Activated CD4-positive, alpha-beta T cell treated with anti-CD3 and anti-CD28 coated beads for 36 hours (primary cell): ENCODE measurements at regions not wholly inside any gene's neighbourhood (a gene's known extent, or its start where the extent isn't known, plus 50 kb on each side); places are given as distances from the start of the nearest gene placed in this dataset.

Experiments
- ATAC-seq: fragments of 200-7000 bp; cut with Tn5 transposase; one replicate; pipeline ENCODE4 v1.10.0; 2021; ENCODE audit warnings: mild to moderate bottlenecking, moderate library complexity
- CTCF ChIA-PET: fragments of 350-600 bp; sonication (Branson Sonifier 250); formaldehyde crosslinking; loops from one replicate; lab custom pipeline; 2021; ENCODE audit warnings: antibody characterized with exemption; lab: Charles Lee
- POLR2A ChIA-PET: fragments of 350-600 bp; sonication (Branson Sonifier 250); formaldehyde crosslinking; loops from one replicate; lab custom pipeline; 2021; ENCODE audit warnings: antibody characterized with exemption, inconsistent platforms; lab: Charles Lee
- DNase-seq: peaks from one replicate; pipeline ENCODE4 v3.0.0-alpha.2; 2020
- H3K27ac Mint-ChIP-seq: one replicate; pipeline ENCODE4 v1.8.0; 2021; ENCODE audit warnings: mixed read lengths
- H3K27me3 Mint-ChIP-seq: one replicate; pipeline ENCODE4 v1.8.0; 2021; ENCODE audit warnings: mixed read lengths
- H3K36me3 Mint-ChIP-seq: one replicate; pipeline ENCODE4 v1.8.0; 2021; ENCODE audit warnings: low read depth, mixed read lengths
- H3K4me1 Mint-ChIP-seq: one replicate; pipeline ENCODE4 v1.8.0; 2021; ENCODE audit warnings: mixed read lengths
- H3K4me3 Mint-ChIP-seq: one replicate; pipeline ENCODE4 v1.8.0; 2021; ENCODE audit warnings: mild to moderate bottlenecking, moderate library complexity, mixed read lengths
- H3K9me3 Mint-ChIP-seq: one replicate; pipeline ENCODE4 v1.8.0; 2021; ENCODE audit warnings: low read depth, mixed read lengths
- intact Hi-C, 2 experiments: fragments of 100-400 bp; cut with DNase I in 1 of 2; cut with micrococcal nuclease in 1 of 2; formaldehyde crosslinking; loops; one replicate each; pipeline versions ENCODE4 v1.14.2 to v1.15.1; 2022 to 2024; cut with DNase I, micrococcal nuclease

DNA sequence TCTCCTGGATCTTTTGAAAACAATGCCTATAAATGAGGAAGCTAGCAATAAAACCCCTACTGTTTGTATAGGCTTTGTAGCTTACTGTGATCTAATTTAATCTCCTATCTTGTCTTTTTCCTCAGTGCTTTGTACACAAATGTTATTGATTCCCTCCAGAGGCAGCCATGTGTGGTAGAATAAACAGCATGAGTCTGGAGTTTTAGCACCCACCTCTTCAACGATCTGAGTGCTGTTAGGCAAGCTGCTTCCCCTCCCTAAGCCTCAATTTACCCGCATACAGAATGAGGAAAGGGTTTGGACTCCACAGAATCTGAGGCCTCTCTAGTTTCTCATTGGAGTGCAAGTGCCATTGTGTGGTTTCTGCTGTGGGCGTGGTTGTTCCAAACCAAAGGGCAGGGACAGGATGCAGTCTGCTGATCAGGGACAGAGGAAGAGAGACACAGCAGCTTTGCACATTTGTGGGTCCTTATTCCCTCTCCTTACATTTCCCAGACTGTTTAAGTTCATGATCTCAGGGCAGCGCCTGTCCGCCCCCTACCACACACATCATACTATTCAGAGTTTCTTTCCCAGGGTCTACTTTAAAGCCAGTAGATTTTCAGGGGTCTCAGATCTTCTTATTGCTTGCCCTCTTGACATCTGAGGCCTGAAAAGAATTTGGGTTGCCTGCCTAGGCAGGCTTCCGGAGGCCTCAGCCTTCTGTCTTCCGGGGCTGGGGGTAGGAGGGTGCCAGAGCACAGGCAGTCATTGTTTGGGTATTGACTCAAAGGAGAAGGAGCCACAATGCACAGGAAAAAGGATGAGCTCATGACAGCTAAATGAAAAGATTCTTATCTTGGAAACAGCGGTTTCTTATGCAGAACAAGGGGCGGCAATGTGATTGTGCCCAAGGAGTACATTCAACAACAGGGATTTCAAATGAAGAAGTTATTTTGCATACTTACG, 114.9 kb upstream of the TEX13D start:
- ChIA-PET CTCF (interaction anchor here (0.5 to 2.4 kb wide), 6 partner anchors 10 to 257 kb away, joined by 3 to 14 read pairs (median 4); partner anchors contain the start of gene SH2D1A), POLR2A (interaction anchor here (0.7 to 1.3 kb wide), 3 partner anchors 21 to 176 kb away, joined by 4 to 7 read pairs (median 5); no protein-coding TSS in a partner anchor)
- peak overlapping the region; percentile 96 for H3K27ac Mint-ChIP-seq
- intact Hi-C loops = loop anchor here (1.0 to 5.0 kb wide), 11 partner anchors 15 to 515 kb away; partner anchors contain the start of gene SH2D1A (in 1 of the 2)
- no peaks in the 10 kb centered on the region for H3K36me3 Mint-ChIP-seq
- peak; percentile 79 for DNase-seq
- peak; percentile 92 for ATAC-seq
- no peaks in the 10 kb centered on the region for H3K9me3 Mint-ChIP-seq
- H3K4me1 Mint-ChIP-seq = peaks cover 85% of the 10 kb centered on the region
- peak overlapping the region; percentile 71 for H3K4me3 Mint-ChIP-seq
- no peaks in the 10 kb centered on the region for H3K27me3 Mint-ChIP-seq

- intact Hi-C loops = no loop called here
- ChIA-PET POLR2A (no interaction called here), CTCF (interaction anchor here (0.9 to 1.4 kb wide), 4 partner anchors 9 to 83 kb away, joined by 3 to 4 read pairs (median 3); no protein-coding TSS in a partner anchor)
- no peaks in the 10 kb centered on the region for H3K27me3 Mint-ChIP-seq
- peak overlapping the region; percentile 9 for H3K4me3 Mint-ChIP-seq
- H3K27ac Mint-ChIP-seq = peak overlapping the region; percentile 44
- DNase-seq = peak; percentile 53
- H3K36me3 Mint-ChIP-seq = no peaks in the 10 kb centered on the region
- H3K4me1 Mint-ChIP-seq = peaks cover 62% of the 10 kb centered on the region
- peak; percentile 67 for ATAC-seq
- H3K9me3 Mint-ChIP-seq = no peaks in the 10 kb centered on the region
Measured at GRCh38 chrX:124223524-124223923, 108.9 kb upstream of the TEX13D start.

DNA sequence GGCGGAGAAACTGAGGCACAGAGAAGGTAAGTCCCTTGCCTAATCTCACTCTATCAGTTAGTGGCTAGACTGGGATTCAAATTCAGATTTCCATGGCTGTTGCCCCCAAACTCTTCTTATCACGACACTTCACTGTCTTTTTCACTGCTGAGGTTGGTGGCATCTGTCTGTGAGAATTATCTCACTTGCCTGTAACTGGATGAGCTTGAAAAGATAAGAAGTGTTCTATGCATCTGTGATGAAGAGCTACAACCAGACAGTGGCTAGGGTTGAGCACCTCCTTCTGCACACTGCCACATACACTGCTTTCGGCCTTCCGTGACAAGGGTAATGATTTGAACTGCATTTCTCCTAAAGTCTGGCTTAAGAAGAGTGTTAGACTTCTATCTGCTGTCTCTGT, 107.9 kb upstream of the TEX13D start:
- POLR2A ChIA-PET = no interaction called here
- intact Hi-C loops = no loop called here
- H3K27ac Mint-ChIP-seq = no peak overlapping the region

GRCh38 chrX:124226129-124226528, 106.3 kb upstream of the TEX13D start:
- H3K4me1 Mint-ChIP-seq = peaks cover 40% of the 10 kb centered on the region
- ChIA-PET CTCF (no interaction called here), POLR2A (no interaction called here)
- H3K4me3 Mint-ChIP-seq = no peak overlapping the region
- H3K27ac Mint-ChIP-seq = no peak overlapping the region
- H3K36me3 Mint-ChIP-seq = no peaks in the 10 kb centered on the region
- intact Hi-C loops = no loop called here
- ATAC-seq (peak; percentile 45), DNase-seq (no peak)
- H3K9me3 Mint-ChIP-seq = no peaks in the 10 kb centered on the region
- H3K27me3 Mint-ChIP-seq = no peaks in the 10 kb centered on the region

More for the DNA sequence above, 107.9 kb upstream of the TEX13D start:
- Mint-ChIP-seq H3K27me3 (no peaks in the 10 kb centered on the region), H3K36me3 (no peaks in the 10 kb centered on the region), H3K9me3 (no peaks in the 10 kb centered on the region), H3K4me3 (no peak overlapping the region), H3K4me1 (peaks cover 52% of the 10 kb centered on the region)
- CTCF ChIA-PET = interaction anchor here (1.0 to 1.4 kb wide), 4 partner anchors 9 to 15 kb away, joined by 3 to 5 read pairs (median 4); no protein-coding TSS in a partner anchor
- ATAC-seq = no peak
- DNase-seq = no peak

DNA sequence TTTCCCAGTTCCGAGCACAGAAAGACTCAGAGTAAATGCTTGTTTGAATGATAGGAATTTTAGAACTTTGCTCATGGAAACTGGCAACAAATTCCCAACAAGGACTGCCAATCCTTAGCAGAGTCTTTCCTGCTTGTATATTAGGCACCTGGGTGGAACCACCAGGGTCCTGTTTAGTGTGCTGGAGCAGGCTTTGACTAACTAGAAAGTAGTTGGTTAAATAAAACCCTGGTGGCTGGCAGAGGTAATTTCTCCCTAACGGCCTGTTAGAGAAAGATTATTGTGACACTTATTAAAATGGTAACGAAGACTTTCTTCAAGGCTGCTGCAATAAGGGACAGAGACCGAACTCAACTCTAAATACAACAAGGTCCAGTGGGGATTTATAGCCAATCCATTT, 103.6 kb upstream of the TEX13D start:
- Mint-ChIP-seq H3K4me1 (peaks cover 36% of the 10 kb centered on the region), H3K9me3 (no peaks in the 10 kb centered on the region), H3K27me3 (no peaks in the 10 kb centered on the region), H3K4me3 (no peak overlapping the region), H3K27ac (no peak overlapping the region), H3K36me3 (no peaks in the 10 kb centered on the region)
- intact Hi-C loops = no loop called here
- ChIA-PET CTCF (interaction anchor here (0.9 to 1.0 kb wide), 2 partner anchors 9 to 140 kb away, joined by 3 read pairs; no protein-coding TSS in a partner anchor), POLR2A (no interaction called here)
- no peak for DNase-seq
- ATAC-seq = no peak

DNA sequence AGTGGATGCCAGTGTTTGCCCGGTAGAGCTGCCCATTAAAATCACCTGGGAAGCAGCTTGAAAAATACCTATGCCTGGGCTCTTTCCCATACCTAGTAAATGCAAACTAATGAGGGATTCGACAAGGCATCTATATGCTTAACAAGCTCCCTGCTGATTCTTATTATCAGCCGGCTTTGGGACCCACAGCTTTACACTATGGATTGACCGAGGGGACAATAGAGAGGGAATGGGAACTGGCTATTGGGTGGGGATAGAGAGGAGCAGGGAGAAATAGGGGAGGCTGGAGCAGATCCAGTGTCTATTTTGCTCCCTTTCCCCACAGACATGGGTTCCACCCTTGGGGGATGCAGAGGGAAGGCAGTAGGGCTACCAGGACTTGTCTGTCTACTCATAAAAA, 103.1 kb upstream of the TEX13D start:
- ATAC-seq (no peak), DNase-seq (no peak)
- Mint-ChIP-seq H3K27ac (no peak overlapping the region), H3K27me3 (no peaks in the 10 kb centered on the region), H3K4me3 (no peak overlapping the region), H3K36me3 (no peaks in the 10 kb centered on the region), H3K4me1 (peaks cover 31% of the 10 kb centered on the region), H3K9me3 (no peaks in the 10 kb centered on the region)
- intact Hi-C loops = no loop called here
- ChIA-PET CTCF (interaction anchor here (0.9 to 1.0 kb wide), 2 partner anchors 9 to 140 kb away, joined by 3 read pairs; no protein-coding TSS in a partner anchor), POLR2A (no interaction called here)

DNA sequence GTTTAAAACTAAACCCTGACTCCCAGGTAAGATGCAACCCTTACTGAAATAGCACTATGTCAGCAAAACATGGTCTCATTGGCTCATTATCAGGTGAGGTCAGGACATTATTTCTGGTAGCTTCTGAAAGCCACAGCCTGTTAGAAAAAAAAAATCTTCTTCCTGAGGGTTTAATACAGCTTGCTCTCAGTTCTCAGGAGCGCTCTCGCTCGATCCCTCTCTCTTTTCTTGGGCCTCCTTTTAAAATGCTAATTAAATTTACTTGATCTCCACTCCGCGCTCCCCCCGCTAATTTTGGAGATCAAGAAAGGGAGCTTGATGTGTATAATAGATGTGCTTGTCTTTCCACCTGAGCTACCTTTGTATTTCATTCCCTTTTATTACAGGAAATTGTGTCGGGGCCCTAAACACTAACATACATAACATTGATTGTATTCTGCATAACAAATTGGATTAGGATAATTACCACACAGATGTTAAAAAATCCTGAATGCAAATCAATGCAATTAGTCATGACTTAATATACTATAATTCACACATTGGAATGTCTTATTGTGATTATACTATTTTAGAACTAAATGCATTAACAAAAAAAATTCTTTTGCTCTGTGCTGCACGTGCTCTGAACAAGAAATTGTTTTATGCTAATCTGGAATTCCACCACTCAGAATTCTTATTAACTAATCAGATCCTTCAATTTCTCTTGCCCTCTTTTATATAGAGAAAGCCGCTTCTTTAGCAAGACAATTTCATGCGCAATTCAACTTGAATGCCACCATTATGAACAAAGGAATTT, 101.6 kb upstream of the TEX13D start:
- Mint-ChIP-seq H3K36me3 (no peaks in the 10 kb centered on the region), H3K4me1 (peaks cover 23% of the 10 kb centered on the region), H3K27me3 (no peaks in the 10 kb centered on the region), H3K27ac (no peak overlapping the region), H3K4me3 (no peak overlapping the region), H3K9me3 (no peaks in the 10 kb centered on the region)
- POLR2A ChIA-PET = no interaction called here
- CTCF ChIA-PET = interaction anchor here (0.6 to 1.0 kb wide), 2 partner anchors 9 to 149 kb away, joined by 3 read pairs; no protein-coding TSS in a partner anchor
- intact Hi-C loops = loop anchor here in 1 of 2 experiments (10.0 kb wide), 1 partner anchor 1064 kb away; no protein-coding TSS in a partner anchor
- ATAC-seq = no peak
- DNase-seq = no peak

- ATAC-seq (no peak), DNase-seq (no peak)
- POLR2A ChIA-PET = no interaction called here
- H3K36me3 Mint-ChIP-seq = no peaks in the 10 kb centered on the region
- no peak overlapping the region for H3K27ac Mint-ChIP-seq
- H3K27me3 Mint-ChIP-seq = no peaks in the 10 kb centered on the region
- CTCF ChIA-PET = interaction anchor here (0.6 to 1.0 kb wide), 2 partner anchors 11 to 148 kb away, joined by 3 read pairs; no protein-coding TSS in a partner anchor
- H3K4me1 Mint-ChIP-seq = peaks cover 22% of the 10 kb centered on the region
- no peaks in the 10 kb centered on the region for H3K9me3 Mint-ChIP-seq
- H3K4me3 Mint-ChIP-seq = no peak overlapping the region
- intact Hi-C loops = loop anchor here in 1 of 2 experiments (10.0 kb wide), 1 partner anchor 1063 kb away; no protein-coding TSS in a partner anchor
Measured at GRCh38 chrX:124231451-124231759, 101.1 kb upstream of the TEX13D start.

GRCh38 chrX:124232523-124233201, 99.8 kb upstream of the TEX13D start:
- peaks cover 28% of the 10 kb centered on the region for H3K4me1 Mint-ChIP-seq
- no peaks in the 10 kb centered on the region for H3K36me3 Mint-ChIP-seq
- ATAC-seq (peak; percentile 94), DNase-seq (peak; percentile 76)
- intact Hi-C loops = loop anchor here (2.0 to 10.0 kb wide), 2 partner anchors 14 to 1062 kb away; no protein-coding TSS in a partner anchor
- no peak overlapping the region for H3K27ac Mint-ChIP-seq
- H3K9me3 Mint-ChIP-seq = no peaks in the 10 kb centered on the region
- no peaks in the 10 kb centered on the region for H3K27me3 Mint-ChIP-seq
- POLR2A ChIA-PET = interaction anchor here (0.5 kb wide), 1 partner anchor 12 kb away, joined by 3 read pairs; no protein-coding TSS in a partner anchor
- CTCF ChIA-PET = interaction anchor here (0.6 to 1.0 kb wide), 2 partner anchors 12 to 122 kb away, joined by 3 read pairs; no protein-coding TSS in a partner anchor
- H3K4me3 Mint-ChIP-seq = no peak overlapping the region

GRCh38 chrX:124234348-124234747, 98.1 kb upstream of the TEX13D start:
- ATAC-seq = no peak
- CTCF ChIA-PET = interaction anchor here (1.1 kb wide), 1 partner anchor 10 kb away, joined by 3 read pairs; no protein-coding TSS in a partner anchor

More at GRCh38 chrX:124234348-124234747, 98.1 kb upstream of the TEX13D start:
- no peaks in the 10 kb centered on the region for H3K36me3 Mint-ChIP-seq
- no peak for DNase-seq
- no peaks in the 10 kb centered on the region for H3K9me3 Mint-ChIP-seq
- H3K27me3 Mint-ChIP-seq = no peaks in the 10 kb centered on the region
- intact Hi-C loops = loop anchor here in 1 of 2 experiments (10.0 kb wide), 1 partner anchor 1060 kb away; no protein-coding TSS in a partner anchor
- peaks cover 43% of the 10 kb centered on the region for H3K4me1 Mint-ChIP-seq
- POLR2A ChIA-PET = no interaction called here
- H3K27ac Mint-ChIP-seq = no peak overlapping the region
- no peak overlapping the region for H3K4me3 Mint-ChIP-seq
